IMR-90 (cell line): ENCODE measurements at regions not wholly inside any gene's neighbourhood (a gene's known extent, or its start where the extent isn't known, plus 50 kb on each side); places are given as distances from the start of the nearest gene placed in this dataset.

Source experiments
- ATAC-seq: fragments of 200-7000 bp; cut with Tn5 transposase; 2 replicates; pipeline ENCODE4 v1.9.1; 2020; ENCODE audit warnings: low read depth, mild to moderate bottlenecking, moderate library complexity
- BruUV-seq: library from RNA; stranded (reverse); fragments of 400-500 nt; replicated peaks from 2 replicates; lab custom pipeline; 2021; lab: Mats Ljungman, UMichigan
- CTCF ChIA-PET: fragments of 300-600 bp; formaldehyde crosslinking; extraction: SDS; loops from one replicate; lab custom pipeline; 2021; ENCODE audit warnings: antibody characterized with exemption; lab: Yijun Ruan, JAX
- POLR2A ChIA-PET: fragments of 300-600 bp; sonication (Branson Sonifier 250); formaldehyde crosslinking; loops from one replicate; lab custom pipeline; 2022; ENCODE audit warnings: antibody characterized with exemption; ENCODE audit not compliant: unreplicated experiment; lab: Charles Lee
- DNase-seq: peaks from one replicate; pipeline ENCODE4 v3.0.0; 2013
- H2AFZ ChIP-seq: replicated peaks from 2 replicates; pipeline ENCODE3; 2013; ENCODE audit warnings: low read length, mild to moderate bottlenecking; ENCODE audit not compliant: poor library complexity
- H2AK5ac ChIP-seq: 2 replicates; pipeline ENCODE4 v1.6.1; 2013; ENCODE audit warnings: low read depth, low read length, inconsistent platforms
- H2AK9ac ChIP-seq: replicated peaks from 2 replicates; pipeline ENCODE3; 2013; ENCODE audit warnings: mild to moderate bottlenecking, low read depth, low read length, moderate library complexity; ENCODE audit not compliant: poor library complexity
- H2BK120ac ChIP-seq: 2 replicates; pipeline ENCODE4 v1.6.1; 2013; ENCODE audit warnings: low read depth, low read length, inconsistent platforms
- H2BK15ac ChIP-seq: 3 replicates; pipeline ENCODE4 v1.6.1; 2013; ENCODE audit warnings: low read depth, low read length, inconsistent platforms
- H2BK20ac ChIP-seq: 2 replicates; pipeline ENCODE4 v1.6.1; 2013; ENCODE audit warnings: low read depth, mild to moderate bottlenecking, inconsistent platforms, low read length, moderate library complexity
- H2BK5ac ChIP-seq: 2 replicates; pipeline ENCODE4 v1.6.1; 2013; ENCODE audit warnings: mild to moderate bottlenecking, low read depth, low read length, inconsistent platforms; ENCODE audit not compliant: poor library complexity, severe bottlenecking
- H3K14ac ChIP-seq: replicated peaks from 2 replicates; pipeline ENCODE4 v1.6.1; 2013; ENCODE audit warnings: low read depth, low read length, inconsistent platforms
- H3K18ac ChIP-seq: 2 replicates; pipeline ENCODE4 v1.6.1; 2013; ENCODE audit warnings: low read depth, low read length, control low read depth
- H3K23ac ChIP-seq: 2 replicates; pipeline ENCODE4 v1.6.1; 2013; ENCODE audit warnings: low read depth, low read length, inconsistent platforms
- H3K27ac ChIP-seq: 2 replicates; pipeline ENCODE4 v1.5.1; 2013; ENCODE audit warnings: mild to moderate bottlenecking, control low read depth, low read length; ENCODE audit not compliant: insufficient read depth
- H3K27me3 ChIP-seq: 2 replicates; pipeline ENCODE4 v1.6.1; 2013; ENCODE audit warnings: low read length; ENCODE audit not compliant: control insufficient read depth, insufficient read depth
- H3K36me3 ChIP-seq: 2 replicates; pipeline ENCODE4 v1.6.1; 2013; ENCODE audit warnings: low read length, mixed read lengths; ENCODE audit not compliant: control insufficient read depth, insufficient read depth
- H3K4ac ChIP-seq: 2 replicates; pipeline ENCODE4 v1.6.1; 2013; ENCODE audit warnings: low read depth, low read length, inconsistent platforms
- H3K4me1 ChIP-seq: 2 replicates; pipeline ENCODE4 v1.6.1; 2013; ENCODE audit warnings: low read length, mixed read lengths; ENCODE audit not compliant: control insufficient read depth, insufficient read depth
- H3K4me2 ChIP-seq: 2 replicates; pipeline ENCODE4 v1.6.1; 2013; ENCODE audit warnings: low read depth, mild to moderate bottlenecking, control low read depth, low read length, moderate library complexity
- H3K4me3 ChIP-seq: 2 replicates; pipeline ENCODE4 v1.5.1; 2013; ENCODE audit warnings: low read depth, mild to moderate bottlenecking, control low read depth, low read length, moderate library complexity; ENCODE audit not compliant: insufficient read depth
- H3K56ac ChIP-seq: 2 replicates; pipeline ENCODE4 v1.6.1; 2013; ENCODE audit warnings: low read length, inconsistent platforms; ENCODE audit not compliant: insufficient read depth; ENCODE audit errors: extremely low read depth
- H3K79me1 ChIP-seq, 2 experiments: 2 replicates each; pipeline ENCODE4 v1.6.1; 2013; ENCODE audit warnings: low read length in 2 of 2, inconsistent platforms in 1 of 2, low read depth in 1 of 2
- H3K9ac ChIP-seq: 2 replicates; pipeline ENCODE4 v1.6.1; 2013; ENCODE audit warnings: low read depth, low read length, control low read depth
- H3K9me1 ChIP-seq: 2 replicates; pipeline ENCODE4 v1.6.1; 2013; ENCODE audit warnings: low read length, inconsistent platforms; ENCODE audit not compliant: insufficient read depth
- H3K9me3 ChIP-seq: 2 replicates; pipeline ENCODE4 v1.6.1; 2013; ENCODE audit warnings: low read length; ENCODE audit not compliant: control insufficient read depth, insufficient read depth
- H4K20me1 ChIP-seq: 2 replicates; pipeline ENCODE4 v1.6.1; 2013; ENCODE audit warnings: low read length, inconsistent platforms; ENCODE audit not compliant: insufficient read depth
- H4K5ac ChIP-seq: 2 replicates; pipeline ENCODE4 v1.6.1; 2013; ENCODE audit warnings: mild to moderate bottlenecking, low read depth, low read length, control low read depth
- H4K8ac ChIP-seq, 2 experiments: 2 replicates each; pipeline ENCODE4 v1.6.1; 2013; ENCODE audit warnings: low read depth in 2 of 2, low read length in 2 of 2, control low read depth in 1 of 2, inconsistent platforms in 1 of 2
- H4K91ac ChIP-seq: 2 replicates; pipeline ENCODE4 v1.6.1; 2013; ENCODE audit warnings: low read depth, low read length, inconsistent platforms; ENCODE audit not compliant: insufficient read depth
- CEBPB ChIP-seq: IDR thresholded peaks from 2 replicates; pipeline ENCODE4 v1.6.1; 2012; ENCODE audit warnings: low read depth, low read length, improper control_type of control experiment
- CHD1 ChIP-seq: IDR thresholded peaks from 2 replicates; pipeline ENCODE4 v1.6.1; 2012; ENCODE audit warnings: low read depth, low read length, improper control_type of control experiment
- CTCF ChIP-seq: conservative IDR thresholded peaks from 2 replicates; pipeline ENCODE4 v1.5.1; 2012; ENCODE audit warnings: mild to moderate bottlenecking, low read depth, low read length, improper control_type of control experiment
- MAFK ChIP-seq: IDR thresholded peaks from 2 replicates; pipeline ENCODE4 v1.6.1; 2012; ENCODE audit warnings: low read depth, low read length, improper control_type of control experiment
- MAZ ChIP-seq: IDR thresholded peaks from 2 replicates; pipeline ENCODE4 v1.6.1; 2012; ENCODE audit warnings: low read depth, mild to moderate bottlenecking, low read length, improper control_type of control experiment, moderate library complexity, borderline replicate concordance
- MXI1 ChIP-seq: IDR thresholded peaks from 2 replicates; pipeline ENCODE4 v1.6.1; 2012; ENCODE audit warnings: low read depth, mild to moderate bottlenecking, low read length, moderate library complexity, borderline replicate concordance
- POLR2A ChIP-seq: IDR thresholded peaks from 2 replicates; pipeline ENCODE4 v1.6.1; 2012; ENCODE audit warnings: mild to moderate bottlenecking, low read depth, low read length
- RAD21 ChIP-seq: IDR thresholded peaks from 2 replicates; pipeline ENCODE4 v1.6.1; 2012; ENCODE audit warnings: low read length, improper control_type of control experiment
- RCOR1 ChIP-seq: IDR thresholded peaks from 2 replicates; pipeline ENCODE4 v1.6.1; 2012; ENCODE audit warnings: mild to moderate bottlenecking, low read length, improper control_type of control experiment; ENCODE audit not compliant: insufficient replicate concordance
- SMC3 ChIP-seq: fragments of 150-350 bp; IDR thresholded peaks from 2 replicates; pipeline ENCODE4 v1.6.1; 2016; ENCODE audit warnings: low read depth, mild to moderate bottlenecking, antibody characterized with exemption, low read length, moderate library complexity
- USF2 ChIP-seq: fragments of 150-350 bp; IDR thresholded peaks from 2 replicates; pipeline ENCODE4 v1.6.1; 2017; ENCODE audit warnings: mild to moderate bottlenecking, antibody characterized with exemption, low read length, low read depth
- WGBS, 2 experiments: methylation state at CpG; one replicate each; pipeline versions ENCODE4 v1.1.5 to v1.1.7; 2013; ENCODE audit warnings: missing lambda C conversion rate in 2 of 2; ENCODE audit not compliant: insufficient read length in 1 of 2; ENCODE audit errors: extremely low coverage in 2 of 2; 5-methylcytosine and 5-hydroxymethylcytosine counted together
- dilution Hi-C: fragments of 300-500 bp; cut with HindIII; formaldehyde crosslinking; loops from one replicate; pipeline ENCODE4 v1.14.3; 2018; ENCODE audit warnings: low sequenced_read_pairs; ENCODE audit not compliant: unreplicated experiment
- in situ Hi-C: fragments of 300-500 bp; cut with MboI; formaldehyde crosslinking; loops from 3 replicates; pipeline ENCODE4 v1.14.3; 2019; ENCODE audit warnings: low sequenced_read_pairs, inconsistent platforms, mixed read lengths
- intact Hi-C: fragments of 100-400 bp; cut with micrococcal nuclease; formaldehyde crosslinking; loops from 2 replicates; pipeline ENCODE4 v1.10.0; 2022
- TF ChIP-seq, protein P1 (sequence below): fragments of 150-350 bp; IDR thresholded peaks from 2 replicates; pipeline ENCODE4 v1.6.1; 2016; ENCODE audit warnings: low read depth, mild to moderate bottlenecking, low read length, moderate library complexity, borderline replicate concordance

GRCh38 chr5:108696407-108696806 is 51.3 kb upstream of the FER start:
- TF ChIP-seq RAD21 (no peak), SMC3 (no peak), CEBPB (no peak), MAFK (no peak), CTCF (no peak), MAZ (no peak), CHD1 (no peak), MXI1 (no peak), RCOR1 (no peak), USF2 (no peak), POLR2A (no peak)
- TF ChIP-seq, protein P1, sequence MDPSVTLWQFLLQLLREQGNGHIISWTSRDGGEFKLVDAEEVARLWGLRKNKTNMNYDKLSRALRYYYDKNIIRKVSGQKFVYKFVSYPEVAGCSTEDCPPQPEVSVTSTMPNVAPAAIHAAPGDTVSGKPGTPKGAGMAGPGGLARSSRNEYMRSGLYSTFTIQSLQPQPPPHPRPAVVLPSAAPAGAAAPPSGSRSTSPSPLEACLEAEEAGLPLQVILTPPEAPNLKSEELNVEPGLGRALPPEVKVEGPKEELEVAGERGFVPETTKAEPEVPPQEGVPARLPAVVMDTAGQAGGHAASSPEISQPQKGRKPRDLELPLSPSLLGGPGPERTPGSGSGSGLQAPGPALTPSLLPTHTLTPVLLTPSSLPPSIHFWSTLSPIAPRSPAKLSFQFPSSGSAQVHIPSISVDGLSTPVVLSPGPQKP, result no peak
- H3K56ac ChIP-seq, result no peak overlapping the region
- CTCF ChIA-PET, result interaction anchor here (0.7 kb wide), 1 partner anchor 64 kb away, joined by 3 read pairs; no protein-coding TSS in a partner anchor
- H3K4me1 ChIP-seq, result no peaks in the 10 kb centered on the region
- no peak overlapping the region for H3K9ac ChIP-seq
- H4K8ac ChIP-seq, result no peak overlapping the region
- in situ Hi-C loops (no loop called here), dilution Hi-C loops (no loop called here), intact Hi-C loops (no loop called here)
- no peak overlapping the region for H3K23ac ChIP-seq
- H3K9me1 ChIP-seq, result peaks cover 3% of the 10 kb centered on the region; the same call in 1 of the 2 replicates
- H2BK5ac ChIP-seq, result no peak overlapping the region
- H3K4me3 ChIP-seq, result no peak overlapping the region
- ATAC-seq, result no peak
- H3K14ac ChIP-seq, result no peak overlapping the region
- H3K9me3 ChIP-seq, result no peaks in the 10 kb centered on the region
- no peak overlapping the region for H2AK5ac ChIP-seq
- H3K4ac ChIP-seq, result no peak overlapping the region
- no peak overlapping the region for H2BK15ac ChIP-seq
- H3K79me1 ChIP-seq, result no peaks in the 10 kb centered on the region
- no peak overlapping the region for H3K27ac ChIP-seq
- no peak overlapping the region for H4K91ac ChIP-seq
- WGBS, 2 experiments, result no CpG with 5 or more reads among the region's 5 CpGs
- no TSS peak for BruUV-seq
- H3K4me2 ChIP-seq, result no peak overlapping the region
- H2BK120ac ChIP-seq, result no peak overlapping the region
- H4K20me1 ChIP-seq, result no peaks in the 10 kb centered on the region
- H3K27me3 ChIP-seq, result no peaks in the 10 kb centered on the region
- H3K36me3 ChIP-seq, result no peaks in the 10 kb centered on the region
- no peak overlapping the region for H3K18ac ChIP-seq
- H2BK20ac ChIP-seq, result no peak overlapping the region
- no peak overlapping the region for H4K5ac ChIP-seq
- POLR2A ChIA-PET, result no interaction called here
- no peak overlapping the region for H2AFZ ChIP-seq
- H2AK9ac ChIP-seq, result no peak overlapping the region
- DNase-seq, result no peak
